ENCODE measurements at regions not wholly inside any gene's neighbourhood (a gene's known extent, or its start where the extent isn't known, plus 50 kb on each side); places are given as distances from the start of the nearest gene placed in this dataset.

DNA sequence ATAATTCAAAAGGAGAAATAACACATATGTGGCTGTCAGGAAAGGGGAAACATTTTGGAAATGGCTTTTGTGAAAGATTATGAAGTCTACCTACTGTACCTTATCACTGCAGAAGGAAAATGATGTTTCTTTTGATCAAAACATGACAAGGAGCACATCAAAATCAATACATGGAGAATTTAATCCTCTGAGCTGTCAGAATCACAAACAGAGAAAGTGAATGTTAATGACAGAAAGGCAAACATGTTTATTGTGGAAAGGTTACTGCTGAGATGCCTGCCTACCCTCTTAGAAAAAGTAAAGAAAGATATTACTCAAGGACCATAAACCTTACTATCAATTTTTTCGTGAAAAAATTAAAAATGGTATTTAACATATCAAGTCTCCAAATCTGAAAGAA, 794.5 kb upstream of the GYPC start:
- TF ChIP-seq, protein P1, sequence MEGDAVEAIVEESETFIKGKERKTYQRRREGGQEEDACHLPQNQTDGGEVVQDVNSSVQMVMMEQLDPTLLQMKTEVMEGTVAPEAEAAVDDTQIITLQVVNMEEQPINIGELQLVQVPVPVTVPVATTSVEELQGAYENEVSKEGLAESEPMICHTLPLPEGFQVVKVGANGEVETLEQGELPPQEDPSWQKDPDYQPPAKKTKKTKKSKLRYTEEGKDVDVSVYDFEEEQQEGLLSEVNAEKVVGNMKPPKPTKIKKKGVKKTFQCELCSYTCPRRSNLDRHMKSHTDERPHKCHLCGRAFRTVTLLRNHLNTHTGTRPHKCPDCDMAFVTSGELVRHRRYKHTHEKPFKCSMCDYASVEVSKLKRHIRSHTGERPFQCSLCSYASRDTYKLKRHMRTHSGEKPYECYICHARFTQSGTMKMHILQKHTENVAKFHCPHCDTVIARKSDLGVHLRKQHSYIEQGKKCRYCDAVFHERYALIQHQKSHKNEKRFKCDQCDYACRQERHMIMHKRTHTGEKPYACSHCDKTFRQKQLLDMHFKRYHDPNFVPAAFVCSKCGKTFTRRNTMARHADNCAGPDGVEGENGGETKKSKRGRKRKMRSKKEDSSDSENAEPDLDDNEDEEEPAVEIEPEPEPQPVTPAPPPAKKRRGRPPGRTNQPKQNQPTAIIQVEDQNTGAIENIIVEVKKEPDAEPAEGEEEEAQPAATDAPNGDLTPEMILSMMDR (IDR thresholded peaks at IDR 0.05) = no peak
- TF ChIP-seq POLR2A (IDR thresholded peaks at IDR 0.05) = no peak

All from right lobe of liver (tissue), 4 donors.